ENCODE measurements at regions not wholly inside any gene's neighbourhood (a gene's known extent, or its start where the extent isn't known, plus 50 kb on each side); places are given as distances from the start of the nearest gene placed in this dataset.

GRCh38 chr13:22801402-22802003 lies 379.3 kb upstream of the SGCG start:
- no peak overlapping the region for H4K91ac ChIP-seq (ENCODE audit: insufficient read length, low read depth, low read length)
- Mint-ChIP-seq H3K4me1 (peaks cover 7 to 16% of the 10 kb centered on the region in 2 experiments), H3K36me3 (ENCODE audit: insufficient read depth in 1 of 3, low read depth in 3 of 3) (no peaks in the 10 kb centered on the region), H3K27me3 (ENCODE audit: low read depth) (no peaks in the 10 kb centered on the region), H3K4me3 (no peak overlapping the region), H3K27ac (no peak overlapping the region), H3K9me3 (peaks cover 0 to 4% of the 10 kb centered on the region in 2 experiments; a peak in 1 of 5 replicates)
- no peak overlapping the region for H3K18ac ChIP-seq (ENCODE audit: insufficient read length, low read depth, low read length)
- no peaks in the 10 kb centered on the region; the same call in 1 of the 2 replicates for H3K4me1 ChIP-seq (ENCODE audit: insufficient read depth, low read length)
- H3K9ac ChIP-seq (ENCODE audit: extremely low read depth, insufficient read length, low read length), result no peak overlapping the region
- H2BK20ac ChIP-seq (ENCODE audit: low read depth, low read length, poor library complexity, severe bottlenecking), result no peak overlapping the region
- no peak overlapping the region for H2AFZ ChIP-seq (ENCODE audit: low read length)
- H3K27ac ChIP-seq (ENCODE audit: insufficient read length, low read depth, low read length), result no peak overlapping the region
- H4K20me1 ChIP-seq (ENCODE audit: control insufficient read depth, insufficient read depth, insufficient read length), result no peaks in the 10 kb centered on the region
- H3K23me2 ChIP-seq (ENCODE audit: insufficient read length, low read depth, low read length, poor library complexity, severe bottlenecking), result no peaks in the 10 kb centered on the region
- no peak overlapping the region for H3K23ac ChIP-seq (ENCODE audit: insufficient read length, low read depth, low read length)
- TF ChIP-seq CTCF (conservative IDR thresholded peaks at IDR 0.05), result peak; percentile 72
- no peak overlapping the region for H4K5ac ChIP-seq (ENCODE audit: insufficient read length, low read depth, low read length)
- no peak overlapping the region for H2BK12ac ChIP-seq (ENCODE audit: insufficient read length, low read depth, low read length)
- H2BK120ac ChIP-seq (ENCODE audit: low read depth, low read length, poor library complexity, severe bottlenecking), result no peak overlapping the region
- H3K27me3 ChIP-seq (ENCODE audit: insufficient read depth, low read length), result no peaks in the 10 kb centered on the region
- H3K56ac ChIP-seq (ENCODE audit: insufficient read length, low read depth, low read length), result no peak overlapping the region
- no peak overlapping the region for H2AK5ac ChIP-seq (ENCODE audit: insufficient read length, low read length)
- H2BK5ac ChIP-seq (ENCODE audit: insufficient read length, low read length), result no peak overlapping the region
- no peak overlapping the region for H4K8ac ChIP-seq (replicated peaks; ENCODE audit: insufficient read length, low read depth, low read length)
- no peak overlapping the region for H3K4ac ChIP-seq (ENCODE audit: low read depth, low read length)
- no peak for DNase-seq
- no peak overlapping the region for H3K14ac ChIP-seq (ENCODE audit: insufficient read depth, low read length)
- no peaks in the 10 kb centered on the region for H3K9me3 ChIP-seq (ENCODE audit: control insufficient read depth, low read depth, low read length)
- H3K79me2 ChIP-seq (ENCODE audit: insufficient read depth, low read length), result no peaks in the 10 kb centered on the region
- no peak overlapping the region for H2BK15ac ChIP-seq (ENCODE audit: low read depth, low read length)
- no peak overlapping the region for H3K4me2 ChIP-seq (ENCODE audit: insufficient read depth, insufficient read length, low read length)
- no CpG with 5 or more reads among the region's 3 CpGs for WGBS (ENCODE audit: extremely low coverage, insufficient read length, low lambda C conversion rate)
- H3T11ph ChIP-seq (ENCODE audit: low read length), result no peak overlapping the region
- H3K79me1 ChIP-seq (ENCODE audit: insufficient read depth, low read depth, low read length, poor library complexity, severe bottlenecking), result no peaks in the 10 kb centered on the region
